CD14-positive monocyte (primary cell): ENCODE measurements at regions not wholly inside any gene's neighbourhood (a gene's known extent, or its start where the extent isn't known, plus 50 kb on each side); places are given as distances from the start of the nearest gene placed in this dataset.

ENCODE experiments used
- DNase-seq, 3 donors: peaks; one replicate each; pipeline ENCODE4 v3.0.0-alpha.2; 2011 to 2022
- H2AFZ ChIP-seq: 2 replicates; pipeline ENCODE4 v1.6.0; 2012; ENCODE audit warnings: mild to moderate bottlenecking, low read depth, low read length, inconsistent platforms; ENCODE audit not compliant: insufficient read depth, poor library complexity, severe bottlenecking
- H3K27ac ChIP-seq, 2 donors: 1 replicate in 1 of 2; 2 replicates in 1 of 2; pipeline ENCODE4 v1.5.1; 2012 to 2013; ENCODE audit warnings: low read length in 2 of 2, control low read depth in 1 of 2, inconsistent platforms in 1 of 2, low read depth in 1 of 2, mild to moderate bottlenecking in 1 of 2
- H3K27me3 ChIP-seq, 2 donors: one replicate each; pipeline versions ENCODE4 v1.6.0 to v1.6.1; 2011 to 2013; ENCODE audit warnings: low read length in 2 of 2; ENCODE audit not compliant: control insufficient read depth in 2 of 2, insufficient read depth in 2 of 2
- H3K36me3 ChIP-seq, 2 donors: replicated peaks in 1 of 2; 1 replicate in 1 of 2; 2 replicates in 1 of 2; pipeline versions ENCODE4 v1.5.1 to v1.6.1; 2012 to 2013; ENCODE audit warnings: low read length in 2 of 2, control low read depth in 1 of 2, inconsistent platforms in 1 of 2, mild to moderate bottlenecking in 1 of 2; ENCODE audit not compliant: insufficient read depth in 2 of 2, control insufficient read depth in 1 of 2
- H3K4me1 ChIP-seq, 2 donors: 1 replicate in 1 of 2; 2 replicates in 1 of 2; pipeline versions ENCODE4 v1.5.1 to v1.6.1; 2012 to 2013; ENCODE audit warnings: low read length in 2 of 2, control low read depth in 1 of 2, inconsistent platforms in 1 of 2, mild to moderate bottlenecking in 1 of 2, moderate library complexity in 1 of 2; ENCODE audit not compliant: insufficient read depth in 2 of 2, control insufficient read depth in 1 of 2
- H3K4me2 ChIP-seq: replicated peaks from 2 replicates; pipeline ENCODE3; 2012; ENCODE audit warnings: low read length, moderate library complexity, mild to moderate bottlenecking; ENCODE audit not compliant: poor library complexity, severe bottlenecking; ENCODE audit errors: extremely low read depth
- H3K4me3 ChIP-seq, 3 experiments: fragments of 200-600 bp in 1 of 3; sonication (generic) in 1 of 3; replicated peaks in 1 of 3; 1 replicate in 2 of 3; 2 replicates in 1 of 3; pipeline ENCODE4 v1.5.1; 2011 to 2013; ENCODE audit warnings: low read length in 3 of 3, mild to moderate bottlenecking in 3 of 3, control low read depth in 2 of 3, low read depth in 2 of 3, inconsistent platforms in 1 of 3, moderate library complexity in 1 of 3
- H3K79me2 ChIP-seq: 2 replicates; pipeline ENCODE4 v1.6.0; 2012; ENCODE audit warnings: mild to moderate bottlenecking, control low read depth, inconsistent platforms, low read length, moderate library complexity; ENCODE audit not compliant: insufficient read depth
- H3K9ac ChIP-seq: 2 replicates; pipeline ENCODE4 v1.6.0; 2017; ENCODE audit warnings: low read length, mild to moderate bottlenecking; ENCODE audit not compliant: insufficient read depth, poor library complexity, severe bottlenecking
- H3K9me3 ChIP-seq, 2 donors: replicated peaks in 1 of 2; 1 replicate in 1 of 2; 2 replicates in 1 of 2; pipeline versions ENCODE4 v1.5.1 to v1.6.1; 2012 to 2013; ENCODE audit warnings: low read length in 2 of 2, control low read depth in 1 of 2; ENCODE audit not compliant: control insufficient read depth in 1 of 2, insufficient read depth in 1 of 2
- H4K20me1 ChIP-seq: 2 replicates; pipeline ENCODE4 v1.6.0; 2012; ENCODE audit warnings: mild to moderate bottlenecking, low read length, control low read depth, moderate library complexity; ENCODE audit not compliant: insufficient read depth
- H3K27ac Mint-ChIP-seq, 7 donors: one replicate each; pipeline ENCODE4 v1.8.0; 2020; ENCODE audit warnings: mild to moderate bottlenecking in 7 of 7, mixed read lengths in 7 of 7, moderate library complexity in 6 of 7, inconsistent platforms in 2 of 7
- H3K27me3 Mint-ChIP-seq, 3 donors: one replicate each; pipeline ENCODE4 v1.8.0; 2021 to 2022; ENCODE audit warnings: low read depth in 3 of 3, mild to moderate bottlenecking in 3 of 3, mixed read lengths in 3 of 3, moderate library complexity in 3 of 3, inconsistent platforms in 1 of 3
- H3K36me3 Mint-ChIP-seq, 2 donors: one replicate each; pipeline ENCODE4 v1.8.0; 2020; ENCODE audit warnings: mixed read lengths in 2 of 2, inconsistent platforms in 1 of 2, mild to moderate bottlenecking in 1 of 2
- H3K4me1 Mint-ChIP-seq: one replicate; pipeline ENCODE4 v1.8.0; 2020; ENCODE audit warnings: mild to moderate bottlenecking, mixed read lengths
- H3K4me3 Mint-ChIP-seq, 2 donors: one replicate each; pipeline ENCODE4 v1.8.0; 2020; ENCODE audit warnings: mild to moderate bottlenecking in 2 of 2, mixed read lengths in 2 of 2, moderate library complexity in 1 of 2
- H3K9me3 Mint-ChIP-seq, 7 donors: one replicate each; pipeline ENCODE4 v1.8.0; 2020 to 2022; ENCODE audit warnings: mixed read lengths in 7 of 7, mild to moderate bottlenecking in 6 of 7, moderate library complexity in 6 of 7, inconsistent platforms in 2 of 7
- WGBS: methylation state at CpG from one replicate; pipeline ENCODE4 v1.1.5; 2013; ENCODE audit warnings: missing lambda C conversion rate; ENCODE audit not compliant: insufficient coverage; 5-methylcytosine and 5-hydroxymethylcytosine counted together
- intact Hi-C, 2 donors: fragments of 100-400 bp; cut with micrococcal nuclease; formaldehyde crosslinking; loops; one replicate each; pipeline versions ENCODE4 v1.15.0 to v1.15.1; 2023
- TF ChIP-seq, protein P1 (sequence below): fragments of 200-600 bp; IDR thresholded peaks from one replicate; pipeline ENCODE4 v1.8.0; 2022; ENCODE audit warnings: antibody characterized with exemption, mild to moderate bottlenecking

DNA sequence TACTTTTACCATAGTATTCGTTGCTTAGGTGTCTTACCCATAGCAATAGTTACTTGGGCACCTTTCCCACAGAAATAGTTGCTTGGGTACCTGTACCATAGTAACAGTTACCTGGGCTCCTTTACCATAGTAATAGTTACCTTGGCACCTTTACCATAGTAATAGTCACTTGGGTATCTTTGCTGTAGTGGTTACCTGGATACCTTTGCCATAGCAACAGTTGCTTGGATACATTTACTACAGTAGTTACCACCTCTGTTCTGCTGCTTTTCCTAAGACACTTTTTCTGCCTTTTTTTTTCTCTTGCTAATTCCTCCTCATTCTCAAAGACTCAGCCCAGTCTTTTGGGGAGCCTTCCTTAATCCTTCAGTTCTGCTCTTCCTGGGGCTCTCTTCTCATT, 272.8 kb upstream of the PUDP start:
- no peak overlapping the region for H2AFZ ChIP-seq
- H4K20me1 ChIP-seq, result no peaks in the 10 kb centered on the region
- Mint-ChIP-seq H3K4me1 (no peaks in the 10 kb centered on the region), H3K27ac (no peak overlapping the region), H3K27me3 (peaks cover 0 to 3% (median 2%) of the 10 kb centered on the region in 3 donors), H3K4me3 (no peak overlapping the region), H3K9me3 (peaks cover 0 to 3% (median 1%) of the 10 kb centered on the region in 7 donors), H3K36me3 (no peaks in the 10 kb centered on the region)
- H3K27ac ChIP-seq, result no peak overlapping the region
- no peaks in the 10 kb centered on the region for H3K79me2 ChIP-seq
- no CpG with 5 or more reads among the region's 1 CpG for WGBS
- no peak overlapping the region for H3K4me2 ChIP-seq
- H3K4me3 ChIP-seq, result no peak overlapping the region
- intact Hi-C loops, result no loop called here
- no peaks in the 10 kb centered on the region for H3K36me3 ChIP-seq
- H3K27me3 ChIP-seq, result peaks cover 0 to 2% of the 10 kb centered on the region in 2 donors
- no peaks in the 10 kb centered on the region for H3K9me3 ChIP-seq
- TF ChIP-seq, protein P1, sequence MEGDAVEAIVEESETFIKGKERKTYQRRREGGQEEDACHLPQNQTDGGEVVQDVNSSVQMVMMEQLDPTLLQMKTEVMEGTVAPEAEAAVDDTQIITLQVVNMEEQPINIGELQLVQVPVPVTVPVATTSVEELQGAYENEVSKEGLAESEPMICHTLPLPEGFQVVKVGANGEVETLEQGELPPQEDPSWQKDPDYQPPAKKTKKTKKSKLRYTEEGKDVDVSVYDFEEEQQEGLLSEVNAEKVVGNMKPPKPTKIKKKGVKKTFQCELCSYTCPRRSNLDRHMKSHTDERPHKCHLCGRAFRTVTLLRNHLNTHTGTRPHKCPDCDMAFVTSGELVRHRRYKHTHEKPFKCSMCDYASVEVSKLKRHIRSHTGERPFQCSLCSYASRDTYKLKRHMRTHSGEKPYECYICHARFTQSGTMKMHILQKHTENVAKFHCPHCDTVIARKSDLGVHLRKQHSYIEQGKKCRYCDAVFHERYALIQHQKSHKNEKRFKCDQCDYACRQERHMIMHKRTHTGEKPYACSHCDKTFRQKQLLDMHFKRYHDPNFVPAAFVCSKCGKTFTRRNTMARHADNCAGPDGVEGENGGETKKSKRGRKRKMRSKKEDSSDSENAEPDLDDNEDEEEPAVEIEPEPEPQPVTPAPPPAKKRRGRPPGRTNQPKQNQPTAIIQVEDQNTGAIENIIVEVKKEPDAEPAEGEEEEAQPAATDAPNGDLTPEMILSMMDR, result no peak
- DNase-seq, result no peak
- H3K4me1 ChIP-seq, result no peaks in the 10 kb centered on the region
- H3K9ac ChIP-seq, result no peak overlapping the region

DNA sequence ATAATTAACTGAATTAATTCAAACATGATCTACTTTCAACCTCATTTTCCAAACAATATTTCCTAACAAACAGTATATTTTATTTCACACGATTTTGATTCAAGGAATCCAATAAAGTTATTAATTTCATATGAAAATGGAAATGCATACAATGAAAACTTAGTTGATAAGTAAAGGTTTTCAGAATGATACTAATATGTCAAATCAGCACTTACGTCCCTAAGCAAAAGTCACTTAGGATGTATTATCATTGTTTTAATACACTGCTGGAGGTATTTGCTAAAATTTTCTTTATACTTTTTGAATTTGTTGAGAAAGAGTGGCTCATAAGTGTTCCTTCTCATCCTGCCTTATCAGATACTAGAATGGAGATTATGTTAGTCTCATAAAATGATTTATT, 266.8 kb upstream of the PUDP start:
- no peaks in the 10 kb centered on the region for H3K36me3 Mint-ChIP-seq
- H3K36me3 ChIP-seq, result no peaks in the 10 kb centered on the region
- TF ChIP-seq, protein P1, result no peak
- WGBS, result no CpG with 5 or more reads among the region's 2 CpGs
- H3K4me1 Mint-ChIP-seq, result peaks cover 4% of the 10 kb centered on the region
- H2AFZ ChIP-seq, result no peak overlapping the region
- peaks cover 4 to 11% of the 10 kb centered on the region in 2 donors for H3K9me3 ChIP-seq
- DNase-seq, result no peak
- no peak overlapping the region for H3K27ac Mint-ChIP-seq
- H3K4me3 ChIP-seq, result no peak overlapping the region
- H4K20me1 ChIP-seq, result no peaks in the 10 kb centered on the region
- peaks cover 0 to 9% (median 3%) of the 10 kb centered on the region in 7 donors for H3K9me3 Mint-ChIP-seq
- no peak overlapping the region for H3K9ac ChIP-seq
- H3K27me3 Mint-ChIP-seq, result peaks cover 0 to 1% (median 0%) of the 10 kb centered on the region in 3 donors
- no peak overlapping the region for H3K4me3 Mint-ChIP-seq
- H3K79me2 ChIP-seq, result no peaks in the 10 kb centered on the region
- intact Hi-C loops, result no loop called here
- H3K27me3 ChIP-seq, result peaks cover 0 to 2% of the 10 kb centered on the region in 2 donors
- no peak overlapping the region for H3K27ac ChIP-seq
- H3K4me2 ChIP-seq, result no peak overlapping the region
- no peaks in the 10 kb centered on the region for H3K4me1 ChIP-seq
